Gastrocnemius medialis (tissue), 4 donors: ENCODE measurements at regions not wholly inside any gene's neighbourhood (a gene's known extent, or its start where the extent isn't known, plus 50 kb on each side); places are given as distances from the start of the nearest gene placed in this dataset.

Source experiments
- POLR2A ChIP-seq, 2 donors: fragments of 450-650 bp; IDR thresholded peaks; one replicate each; pipeline ENCODE4 v1.6.1; 2017; ENCODE audit warnings: antibody characterized with exemption in 2 of 2, mild to moderate bottlenecking in 2 of 2, moderate library complexity in 2 of 2
- TF ChIP-seq, protein P1 (sequence below), 5 experiments: fragments of 450-650 bp in 3 of 5; fragments of 200-600 bp in 2 of 5; sonication (generic) in 2 of 5; IDR thresholded peaks in 4 of 5; conservative IDR thresholded peaks in 1 of 5; 1 replicate in 4 of 5; 2 replicates in 1 of 5; pipeline ENCODE4 v1.5.1; 2016 to 2019; ENCODE audit warnings: antibody characterized with exemption in 5 of 5, mild to moderate bottlenecking in 3 of 5, moderate library complexity in 3 of 5

DNA sequence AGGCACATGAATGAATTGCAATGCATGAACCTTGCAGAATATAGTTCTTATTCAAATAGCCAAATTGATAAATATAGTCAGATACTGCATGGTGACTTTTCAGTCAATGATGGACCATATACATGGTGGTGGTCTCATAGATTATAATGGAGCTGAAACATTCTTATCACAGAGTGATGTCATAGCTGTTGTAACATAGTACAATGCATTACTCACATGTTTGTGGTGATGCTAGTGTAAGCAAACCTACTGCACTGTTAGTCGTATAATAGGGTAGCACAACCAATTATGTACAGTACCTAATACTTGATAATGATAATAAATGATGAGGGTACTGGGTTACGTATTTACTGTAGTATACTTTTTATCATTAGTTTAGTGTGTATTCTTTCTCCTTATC, 280.3 kb downstream of the BCAT1 start:
- TF ChIP-seq, protein P1, sequence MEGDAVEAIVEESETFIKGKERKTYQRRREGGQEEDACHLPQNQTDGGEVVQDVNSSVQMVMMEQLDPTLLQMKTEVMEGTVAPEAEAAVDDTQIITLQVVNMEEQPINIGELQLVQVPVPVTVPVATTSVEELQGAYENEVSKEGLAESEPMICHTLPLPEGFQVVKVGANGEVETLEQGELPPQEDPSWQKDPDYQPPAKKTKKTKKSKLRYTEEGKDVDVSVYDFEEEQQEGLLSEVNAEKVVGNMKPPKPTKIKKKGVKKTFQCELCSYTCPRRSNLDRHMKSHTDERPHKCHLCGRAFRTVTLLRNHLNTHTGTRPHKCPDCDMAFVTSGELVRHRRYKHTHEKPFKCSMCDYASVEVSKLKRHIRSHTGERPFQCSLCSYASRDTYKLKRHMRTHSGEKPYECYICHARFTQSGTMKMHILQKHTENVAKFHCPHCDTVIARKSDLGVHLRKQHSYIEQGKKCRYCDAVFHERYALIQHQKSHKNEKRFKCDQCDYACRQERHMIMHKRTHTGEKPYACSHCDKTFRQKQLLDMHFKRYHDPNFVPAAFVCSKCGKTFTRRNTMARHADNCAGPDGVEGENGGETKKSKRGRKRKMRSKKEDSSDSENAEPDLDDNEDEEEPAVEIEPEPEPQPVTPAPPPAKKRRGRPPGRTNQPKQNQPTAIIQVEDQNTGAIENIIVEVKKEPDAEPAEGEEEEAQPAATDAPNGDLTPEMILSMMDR (IDR thresholded peaks at IDR 0.05 in 4 of 5, conservative IDR thresholded peaks at IDR 0.05 in 1 of 5) = no peak
- TF ChIP-seq POLR2A (IDR thresholded peaks at IDR 0.05) = no peak
